Central memory CD8-positive, alpha-beta T cell (primary cell): ENCODE measurements at regions not wholly inside any gene's neighbourhood (a gene's known extent, or its start where the extent isn't known, plus 50 kb on each side); places are given as distances from the start of the nearest gene placed in this dataset.
"Not testable (repeated sequence)": the region's sequence is repeated elsewhere in the genome, so short reads cannot be mapped to it uniquely, and the experiment has no call there.

Experiments used
- ATAC-seq: fragments of 150-1000 bp; cut with Tn5 transposase; replicated peaks from 2 replicates; pipeline ENCODE4 v1.10.0; 2022; ENCODE audit warnings: mild to moderate bottlenecking, moderate FRiP score, moderate number of reproducible peaks; ENCODE audit not compliant: poor library complexity, severe bottlenecking; ENCODE audit errors: extremely low read depth
- DNase-seq, 2 donors: peaks; one replicate each; pipeline ENCODE4 v3.0.0; 2021; ENCODE audit warnings: low spot score in 2 of 2
- H3K27ac Mint-ChIP-seq: one replicate; pipeline ENCODE4 v1.8.0; 2022; ENCODE audit warnings: low read depth, mild to moderate bottlenecking, moderate library complexity, mixed read lengths
- H3K27me3 Mint-ChIP-seq: one replicate; pipeline ENCODE4 v1.8.0; 2022; ENCODE audit warnings: mixed read lengths
- H3K36me3 Mint-ChIP-seq: one replicate; pipeline ENCODE4 v1.8.0; 2022; ENCODE audit warnings: mild to moderate bottlenecking, moderate library complexity, mixed read lengths; ENCODE audit not compliant: insufficient read depth
- H3K4me1 Mint-ChIP-seq: one replicate; pipeline ENCODE4 v1.8.0; 2022; ENCODE audit warnings: mixed read lengths
- H3K4me3 Mint-ChIP-seq: one replicate; pipeline ENCODE4 v1.8.0; 2022; ENCODE audit warnings: mild to moderate bottlenecking, moderate library complexity, mixed read lengths
- H3K9me3 Mint-ChIP-seq: one replicate; pipeline ENCODE4 v1.8.0; 2022; ENCODE audit warnings: mixed read lengths

DNA sequence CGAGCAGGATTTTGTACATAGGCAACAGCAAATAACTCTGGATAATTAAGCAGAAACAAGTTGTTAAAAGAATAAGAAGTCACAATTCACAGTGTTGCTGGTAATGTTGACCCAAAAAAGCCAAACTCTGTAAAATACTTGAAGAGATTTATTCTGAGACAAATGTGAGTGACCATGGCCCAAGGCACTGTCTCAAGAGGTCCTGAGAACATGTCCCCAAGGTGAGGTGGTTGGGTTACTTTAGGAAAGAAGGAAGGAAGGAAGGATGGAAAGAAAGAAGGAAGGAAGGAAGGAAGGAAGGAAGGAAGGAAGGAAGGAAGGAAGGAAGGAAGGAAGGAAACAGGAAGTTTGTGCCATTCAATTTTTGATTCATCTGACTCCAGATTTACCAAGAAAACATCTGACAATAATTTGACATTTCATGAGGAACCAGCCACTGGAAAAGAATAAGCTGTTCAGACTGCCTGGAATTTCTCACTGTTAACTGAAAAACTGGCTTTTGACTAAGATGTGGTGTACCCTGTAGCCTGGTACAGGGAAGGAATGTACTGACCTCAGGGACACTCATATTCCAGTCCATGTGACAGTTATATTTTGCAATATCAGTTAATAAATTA lies 295.9 kb upstream of the TNC start:
- peaks cover 10% of the 10 kb centered on the region for H3K27me3 Mint-ChIP-seq
- ATAC-seq (no peak), DNase-seq (no peak)
- H3K4me3 Mint-ChIP-seq = no peak overlapping the region
- H3K27ac Mint-ChIP-seq = no peak overlapping the region
- H3K4me1 Mint-ChIP-seq = no peaks in the 10 kb centered on the region
- H3K36me3 Mint-ChIP-seq = no peaks in the 10 kb centered on the region
- peaks cover 4% of the 10 kb centered on the region for H3K9me3 Mint-ChIP-seq

DNA sequence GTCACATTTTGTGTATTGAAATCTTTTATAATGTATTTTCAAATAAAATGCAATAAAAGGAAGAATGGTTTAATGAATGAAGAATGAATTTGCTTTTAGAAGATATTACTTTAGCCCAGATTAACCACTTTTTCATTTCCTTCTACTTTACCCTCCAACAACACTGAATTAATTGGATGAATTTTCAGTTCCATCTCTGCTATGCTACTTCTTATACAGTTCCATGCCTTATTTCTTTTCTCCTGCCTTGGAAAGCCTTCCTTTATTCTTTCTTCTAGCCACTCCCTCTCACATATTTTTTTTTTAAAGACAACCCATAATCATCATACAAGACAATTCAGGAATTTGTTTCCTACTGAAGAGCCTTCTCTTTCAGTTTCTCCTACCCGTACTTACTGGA lies 296.6 kb upstream of the TNC start:
- H3K4me1 Mint-ChIP-seq = no peaks in the 10 kb centered on the region
- ATAC-seq (no peak), DNase-seq (no peak)
- peaks cover 4% of the 10 kb centered on the region for H3K9me3 Mint-ChIP-seq
- peaks cover 3% of the 10 kb centered on the region for H3K27me3 Mint-ChIP-seq
- no peak overlapping the region for H3K27ac Mint-ChIP-seq
- no peaks in the 10 kb centered on the region for H3K36me3 Mint-ChIP-seq
- H3K4me3 Mint-ChIP-seq = no peak overlapping the region

DNA sequence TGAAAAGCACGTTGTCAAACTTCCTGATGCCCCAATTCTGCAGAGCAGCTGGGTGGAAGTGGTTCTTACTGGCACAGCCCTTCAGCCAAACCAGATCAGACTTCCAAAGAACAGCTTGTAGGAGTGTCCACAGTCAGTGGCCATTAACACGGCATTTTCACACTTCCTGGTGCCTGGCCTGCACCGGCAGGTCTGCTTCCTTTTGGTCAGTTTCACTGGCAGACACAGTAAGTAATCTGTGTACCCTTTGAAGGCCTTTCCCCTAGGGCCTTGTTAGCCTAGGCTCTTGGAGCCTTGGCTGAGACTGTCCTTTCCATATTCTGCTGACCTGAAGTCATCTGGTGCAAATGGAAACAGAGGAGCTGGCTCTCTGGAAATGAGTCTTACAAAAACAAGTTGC lies 297.5 kb upstream of the TNC start:
- no peaks in the 10 kb centered on the region for H3K27me3 Mint-ChIP-seq
- H3K4me1 Mint-ChIP-seq = no peaks in the 10 kb centered on the region
- H3K36me3 Mint-ChIP-seq = no peaks in the 10 kb centered on the region
- no peak overlapping the region for H3K4me3 Mint-ChIP-seq
- H3K9me3 Mint-ChIP-seq = peaks cover 5% of the 10 kb centered on the region
- ATAC-seq (no peak), DNase-seq (no peak)
- no peak overlapping the region for H3K27ac Mint-ChIP-seq

DNA sequence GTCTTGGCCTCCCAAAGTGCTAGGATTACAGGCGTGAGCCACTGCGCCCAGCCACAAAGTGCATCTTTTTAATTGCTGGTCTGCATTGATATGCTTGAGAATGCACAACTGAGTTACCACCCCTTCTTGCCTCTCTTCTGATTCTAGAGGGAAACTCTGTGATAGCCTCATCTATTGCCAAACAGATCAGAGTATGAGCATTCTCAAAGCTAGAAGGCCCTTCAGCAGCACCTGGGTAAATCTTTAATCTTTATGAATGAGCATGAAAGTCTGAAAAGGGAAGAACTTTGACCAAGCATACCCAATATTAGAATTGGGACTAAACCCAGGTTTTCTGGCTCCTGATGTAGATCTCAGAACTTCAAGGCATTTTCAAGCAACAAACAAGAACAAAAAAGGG lies 298.3 kb upstream of the TNC start:
- H3K27me3 Mint-ChIP-seq = no peaks in the 10 kb centered on the region
- H3K4me1 Mint-ChIP-seq = no peaks in the 10 kb centered on the region
- H3K9me3 Mint-ChIP-seq = peaks cover 10% of the 10 kb centered on the region
- ATAC-seq (no peak), DNase-seq (no peak)
- H3K4me3 Mint-ChIP-seq = no peak overlapping the region
- H3K36me3 Mint-ChIP-seq = no peaks in the 10 kb centered on the region
- H3K27ac Mint-ChIP-seq = no peak overlapping the region

GRCh38 chr9:115418181-115418580 lies 300.2 kb upstream of the TNC start:
- H3K9me3 Mint-ChIP-seq = not testable (repeated sequence)

GRCh38 chr9:115422932-115423440 lies 305.0 kb upstream of the TNC start:
- DNase-seq = no peak
- Mint-ChIP-seq H3K4me1 (no peaks in the 10 kb centered on the region), H3K27ac (no peak overlapping the region), H3K36me3 (no peaks in the 10 kb centered on the region), H3K9me3 (peaks cover 5% of the 10 kb centered on the region), H3K4me3 (no peak overlapping the region), H3K27me3 (no peaks in the 10 kb centered on the region)
- no peak for ATAC-seq

More at GRCh38 chr9:115418181-115418580, 300.2 kb upstream of the TNC start:
- not testable (repeated sequence) for H3K4me1 Mint-ChIP-seq, H3K27ac Mint-ChIP-seq, DNase-seq, H3K4me3 Mint-ChIP-seq, ATAC-seq, H3K27me3 Mint-ChIP-seq, H3K36me3 Mint-ChIP-seq

DNA sequence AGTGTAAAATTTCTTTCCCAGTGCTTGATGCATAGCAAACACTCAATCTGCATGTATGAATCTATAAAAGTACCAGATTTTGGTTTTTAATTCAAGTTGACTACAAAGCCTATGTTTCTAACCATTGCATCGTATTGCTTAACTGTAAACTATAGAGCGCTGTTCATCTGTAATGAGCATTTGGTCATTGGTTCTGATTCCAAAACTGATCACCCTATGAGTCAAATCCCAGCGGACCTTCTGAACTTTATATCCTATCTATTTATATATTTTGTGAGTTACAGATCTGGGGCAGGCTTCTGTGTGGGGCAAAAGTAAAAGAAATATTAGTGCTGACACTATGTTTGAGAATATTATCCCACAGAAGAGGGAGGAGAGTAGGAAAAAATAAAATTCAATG lies 305.7 kb upstream of the TNC start:
- ATAC-seq = no peak
- peaks cover 5% of the 10 kb centered on the region for H3K9me3 Mint-ChIP-seq
- no peak overlapping the region for H3K4me3 Mint-ChIP-seq
- H3K36me3 Mint-ChIP-seq = no peaks in the 10 kb centered on the region
- no peak for DNase-seq
- H3K27me3 Mint-ChIP-seq = no peaks in the 10 kb centered on the region
- no peaks in the 10 kb centered on the region for H3K4me1 Mint-ChIP-seq
- H3K27ac Mint-ChIP-seq = no peak overlapping the region

DNA sequence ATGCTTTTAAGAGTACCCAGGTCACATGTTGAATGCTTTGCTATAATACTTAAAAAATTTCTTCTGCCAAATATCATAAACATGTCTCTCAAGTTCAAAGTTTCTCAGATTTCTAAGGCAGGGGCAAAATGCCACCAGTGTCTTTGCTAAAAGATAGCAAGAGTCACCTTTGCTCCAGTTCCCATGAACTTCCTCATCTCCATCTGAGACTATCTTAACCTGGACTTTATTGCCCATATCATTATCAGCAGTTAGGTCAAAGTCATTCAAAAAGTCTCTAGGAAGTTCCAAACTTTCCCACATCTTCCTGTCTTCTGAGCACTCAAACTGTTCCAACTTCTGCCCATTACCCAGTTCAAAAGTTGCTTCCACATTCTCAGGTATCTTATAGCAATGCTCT lies 307.6 kb upstream of the TNC start:
- ATAC-seq (no peak), DNase-seq (no peak)
- H3K4me1 Mint-ChIP-seq = no peaks in the 10 kb centered on the region
- H3K27me3 Mint-ChIP-seq = no peaks in the 10 kb centered on the region
- H3K36me3 Mint-ChIP-seq = no peaks in the 10 kb centered on the region
- no peak overlapping the region for H3K4me3 Mint-ChIP-seq
- H3K9me3 Mint-ChIP-seq = peaks cover 3% of the 10 kb centered on the region
- no peak overlapping the region for H3K27ac Mint-ChIP-seq

DNA sequence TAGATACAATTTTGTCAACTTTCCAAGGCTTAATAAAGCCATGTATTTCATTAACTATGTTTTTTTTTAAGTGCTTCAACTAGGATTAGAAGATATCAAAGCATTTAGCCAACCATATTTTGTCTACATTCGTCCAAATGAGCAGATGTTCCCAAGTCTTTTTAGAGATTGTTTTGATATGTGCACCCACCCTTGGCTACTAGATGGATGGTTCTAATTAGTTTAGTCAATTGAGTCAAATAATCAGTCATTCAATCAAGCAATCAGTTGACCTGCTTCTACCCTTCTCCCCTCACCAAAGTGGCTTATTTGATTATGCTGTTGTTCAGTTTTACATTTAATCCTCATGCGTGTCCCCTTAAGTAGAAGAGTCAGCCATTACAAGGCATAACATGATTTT lies 319.5 kb upstream of the TNC start:
- H3K27ac Mint-ChIP-seq = no peak overlapping the region
- no peaks in the 10 kb centered on the region for H3K27me3 Mint-ChIP-seq
- no peaks in the 10 kb centered on the region for H3K9me3 Mint-ChIP-seq
- peaks cover 2% of the 10 kb centered on the region for H3K36me3 Mint-ChIP-seq
- no peaks in the 10 kb centered on the region for H3K4me1 Mint-ChIP-seq
- no peak for ATAC-seq
- no peak overlapping the region for H3K4me3 Mint-ChIP-seq
- DNase-seq = no peak

- Mint-ChIP-seq H3K4me3 (no peak overlapping the region), H3K27ac (no peak overlapping the region), H3K4me1 (no peaks in the 10 kb centered on the region), H3K36me3 (peaks cover 2% of the 10 kb centered on the region), H3K27me3 (no peaks in the 10 kb centered on the region), H3K9me3 (no peaks in the 10 kb centered on the region)
- no peak for ATAC-seq
- no peak for DNase-seq
Observed at GRCh38 chr9:115439641-115440040, 321.7 kb upstream of the TNC start.

GRCh38 chr9:115442054-115442453 lies 324.1 kb upstream of the TNC start:
- ATAC-seq (no peak), DNase-seq (no peak)
- peaks cover 2% of the 10 kb centered on the region for H3K36me3 Mint-ChIP-seq
- no peaks in the 10 kb centered on the region for H3K9me3 Mint-ChIP-seq
- no peak overlapping the region for H3K27ac Mint-ChIP-seq
- H3K4me1 Mint-ChIP-seq = no peaks in the 10 kb centered on the region
- no peak overlapping the region for H3K4me3 Mint-ChIP-seq
- H3K27me3 Mint-ChIP-seq = peaks cover 3% of the 10 kb centered on the region

DNA sequence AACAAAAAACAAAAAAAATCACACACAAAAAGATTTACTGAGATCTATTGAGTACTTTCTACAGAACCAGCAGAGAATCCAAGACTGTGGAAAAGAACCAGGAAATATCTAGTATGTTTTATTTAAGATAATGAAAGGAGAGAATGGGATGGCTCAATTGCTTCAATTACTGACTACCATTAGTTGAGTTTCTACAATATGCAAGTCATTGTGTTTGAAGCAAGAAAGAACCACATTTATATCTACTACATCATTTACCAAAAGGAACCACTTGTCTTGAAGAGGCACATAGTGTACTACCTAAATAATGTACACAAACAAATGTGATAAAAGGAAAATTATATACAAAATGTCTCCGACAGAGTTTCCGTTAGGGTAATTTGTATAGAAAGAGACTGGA lies 325.9 kb upstream of the TNC start:
- Mint-ChIP-seq H3K36me3 (no peaks in the 10 kb centered on the region), H3K27ac (no peak overlapping the region), H3K27me3 (peaks cover 21% of the 10 kb centered on the region), H3K4me3 (no peak overlapping the region), H3K4me1 (no peaks in the 10 kb centered on the region), H3K9me3 (no peaks in the 10 kb centered on the region)
- ATAC-seq (no peak), DNase-seq (no peak)

- Mint-ChIP-seq H3K36me3 (no peaks in the 10 kb centered on the region), H3K9me3 (no peaks in the 10 kb centered on the region), H3K27me3 (peaks cover 31% of the 10 kb centered on the region)
Observed at GRCh38 chr9:115444959-115445358, 327.0 kb upstream of the TNC start.

More at GRCh38 chr9:115444959-115445358, 327.0 kb upstream of the TNC start:
- ATAC-seq = no peak
- Mint-ChIP-seq H3K4me1 (no peaks in the 10 kb centered on the region), H3K27ac (no peak overlapping the region), H3K4me3 (no peak overlapping the region)
- no peak for DNase-seq
